Fibroblast of lung (primary cell): ENCODE measurements at regions not wholly inside any gene's neighbourhood (a gene's known extent, or its start where the extent isn't known, plus 50 kb on each side); places are given as distances from the start of the nearest gene placed in this dataset.

Experiments used
- DNase-seq, 2 donors: peaks; one replicate each; pipeline versions ENCODE4 v3.0.0 to v3.0.0-alpha.2; 2010; ENCODE audit warnings: low read depth in 2 of 2
- H2AFZ ChIP-seq: 2 replicates; pipeline ENCODE4 v1.5.1; 2012; ENCODE audit warnings: low read length, control low read depth, inconsistent platforms
- H3K27ac ChIP-seq: 2 replicates; pipeline ENCODE4 v1.5.1; 2011; ENCODE audit warnings: low read length, control low read depth; ENCODE audit not compliant: insufficient read depth
- H3K27me3 ChIP-seq: 2 replicates; pipeline ENCODE4 v1.5.1; 2011; ENCODE audit warnings: mild to moderate bottlenecking, low read length; ENCODE audit not compliant: control insufficient read depth, insufficient read depth
- H3K36me3 ChIP-seq: 2 replicates; pipeline ENCODE4 v1.5.1; 2011; ENCODE audit warnings: low read length; ENCODE audit not compliant: control insufficient read depth, insufficient read depth
- H3K4me1 ChIP-seq: 2 replicates; pipeline ENCODE4 v1.5.1; 2011; ENCODE audit warnings: low read length; ENCODE audit not compliant: control insufficient read depth, insufficient read depth; ENCODE audit errors: extremely low read depth
- H3K4me2 ChIP-seq: 2 replicates; pipeline ENCODE4 v1.5.1; 2011; ENCODE audit warnings: low read length, control low read depth; ENCODE audit not compliant: insufficient read depth; ENCODE audit errors: extremely low read depth
- H3K4me3 ChIP-seq, 4 experiments: fragments of 200-600 bp in 1 of 4; sonication (generic) in 1 of 4; replicated peaks in 1 of 4; 2 replicates each; pipeline ENCODE4 v1.5.1; 2011 to 2016; ENCODE audit warnings: low read length in 4 of 4, low read depth in 3 of 4, mild to moderate bottlenecking in 3 of 4, control low read depth in 2 of 4, inconsistent platforms in 1 of 4, mixed read lengths in 1 of 4; ENCODE audit not compliant: insufficient read depth in 1 of 4; ENCODE audit errors: control extremely low read depth in 1 of 4
- H3K79me2 ChIP-seq: 2 replicates; pipeline ENCODE4 v1.5.1; 2012; ENCODE audit warnings: mild to moderate bottlenecking, low read length, inconsistent platforms; ENCODE audit not compliant: control insufficient read depth, insufficient read depth
- H3K9ac ChIP-seq: 2 replicates; pipeline ENCODE4 v1.5.1; 2011; ENCODE audit warnings: mild to moderate bottlenecking, low read length, control low read depth; ENCODE audit not compliant: insufficient read depth
- H3K9me3 ChIP-seq: 2 replicates; pipeline ENCODE4 v1.5.1; 2012; ENCODE audit warnings: low read depth, low read length; ENCODE audit not compliant: control insufficient read depth, insufficient read depth
- H4K20me1 ChIP-seq: 2 replicates; pipeline ENCODE4 v1.5.1; 2011; ENCODE audit warnings: low read length; ENCODE audit not compliant: control insufficient read depth, insufficient read depth; ENCODE audit errors: extremely low read depth
- CTCF ChIP-seq, 2 donors: IDR thresholded peaks in 1 of 2; conservative IDR thresholded peaks in 1 of 2; 1 replicate in 1 of 2; 2 replicates in 1 of 2; pipeline ENCODE4 v1.5.1; 2011 to 2012; ENCODE audit warnings: low read length in 2 of 2, control low read depth in 1 of 2, inconsistent platforms in 1 of 2, low read depth in 1 of 2, mild to moderate bottlenecking in 1 of 2
- EZH2 ChIP-seq: IDR thresholded peaks from 2 replicates; pipeline ENCODE4 v1.5.1; 2012; ENCODE audit warnings: low read length, control low read depth, mild to moderate bottlenecking; ENCODE audit errors: missing control alignments

- no peaks in the 10 kb centered on the region for H4K20me1 ChIP-seq
- H3K27me3 ChIP-seq, result no peaks in the 10 kb centered on the region
- no peaks in the 10 kb centered on the region for H3K79me2 ChIP-seq
- H2AFZ ChIP-seq, result no peak overlapping the region
- H3K9me3 ChIP-seq, result no peaks in the 10 kb centered on the region
- TF ChIP-seq CTCF (conservative IDR thresholded peaks at IDR 0.05 in 1 of 2, IDR thresholded peaks at IDR 0.05 in 1 of 2; ENCODE audit: low read depth in 1 of 2, low read length in 2 of 2), result no peak
- H3K36me3 ChIP-seq, result no peaks in the 10 kb centered on the region
- H3K4me1 ChIP-seq, result peaks cover 9% of the 10 kb centered on the region
- H3K9ac ChIP-seq, result no peak overlapping the region
- H3K4me3 ChIP-seq, result no peak overlapping the region
- H3K27ac ChIP-seq, result peak overlapping the region; percentile 58
- no peak for DNase-seq
- H3K4me2 ChIP-seq, result no peak overlapping the region
Measured at GRCh38 chr18:22283116-22283395, 113.7 kb downstream of the GATA6 start.

- Histone ChIP-seq H3K27me3 (no peaks in the 10 kb centered on the region), H3K4me1 (peaks cover 9% of the 10 kb centered on the region), H3K36me3 (no peaks in the 10 kb centered on the region), H3K9me3 (no peaks in the 10 kb centered on the region), H3K9ac (peak overlapping the region; percentile 23), H2AFZ (no peak overlapping the region), H3K27ac (peak overlapping the region; percentile 77), H3K4me3 (no peak overlapping the region), H3K79me2 (no peaks in the 10 kb centered on the region), H4K20me1 (no peaks in the 10 kb centered on the region), H3K4me2 (no peak overlapping the region)
- TF ChIP-seq EZH2, result no peak
- TF ChIP-seq CTCF (conservative IDR thresholded peaks at IDR 0.05 in 1 of 2, IDR thresholded peaks at IDR 0.05 in 1 of 2; ENCODE audit: low read depth in 1 of 2, low read length in 2 of 2), result no peak
- DNase-seq, result peak; percentile 92 to 98
Measured at GRCh38 chr18:22282311-22283115, 113.1 kb downstream of the GATA6 start.

- no peak overlapping the region for H3K4me2 ChIP-seq
- H3K4me1 ChIP-seq, result peaks cover 9% of the 10 kb centered on the region
- H2AFZ ChIP-seq, result no peak overlapping the region
- no peak overlapping the region for H3K9ac ChIP-seq
- no peaks in the 10 kb centered on the region for H3K36me3 ChIP-seq
- no peak overlapping the region for H3K4me3 ChIP-seq
- no peaks in the 10 kb centered on the region for H3K9me3 ChIP-seq
- H3K27me3 ChIP-seq, result no peaks in the 10 kb centered on the region
- TF ChIP-seq EZH2 (no peak), CTCF (conservative IDR thresholded peaks at IDR 0.05 in 1 of 2, IDR thresholded peaks at IDR 0.05 in 1 of 2; ENCODE audit: low read depth in 1 of 2, low read length in 2 of 2) (no peak)
- no peaks in the 10 kb centered on the region for H3K79me2 ChIP-seq
- no peak for DNase-seq
- H4K20me1 ChIP-seq, result no peaks in the 10 kb centered on the region
- H3K27ac ChIP-seq, result no peak overlapping the region
Measured at GRCh38 chr18:22280453-22280750, 111.0 kb downstream of the GATA6 start.
